ENCODE measurements at regions not wholly inside any gene's neighbourhood (a gene's known extent, or its start where the extent isn't known, plus 50 kb on each side); places are given as distances from the start of the nearest gene placed in this dataset.

- Histone ChIP-seq H3K9ac (ENCODE audit: low read length) (no peak overlapping the region), H2BK5ac (ENCODE audit: low read depth, low read length, poor library complexity) (no peak overlapping the region), H3K4me3 (ENCODE audit: low read depth, low read length) (no peak overlapping the region), H2AFZ (ENCODE audit: insufficient read depth, low read length, poor library complexity) (no peak overlapping the region), H3K36me3 (ENCODE audit: control insufficient read depth in 1 of 2, insufficient read depth in 2 of 2, low read length in 2 of 2) (no peaks in the 10 kb centered on the region), H3K23ac (ENCODE audit: low read length) (no peak overlapping the region), H2AK5ac (ENCODE audit: low read length) (no peak overlapping the region), H3K27me3 (ENCODE audit: insufficient read depth, low read length) (no peaks in the 10 kb centered on the region), H3K4ac (ENCODE audit: low read depth, low read length) (no peak overlapping the region), H3K79me1 (ENCODE audit: low read length) (no peaks in the 10 kb centered on the region), H2BK12ac (ENCODE audit: low read length) (no peak overlapping the region), H3K9me3 (ENCODE audit: insufficient read depth, low read depth, low read length) (no peaks in the 10 kb centered on the region), H4K8ac (ENCODE audit: low read depth, low read length) (no peak overlapping the region), H3K4me1 (ENCODE audit: control insufficient read depth in 1 of 2, insufficient read depth in 2 of 2, low read length in 2 of 2) (no peaks in the 10 kb centered on the region), H2BK120ac (ENCODE audit: insufficient read depth, low read length, poor library complexity) (no peak overlapping the region), H4K91ac (ENCODE audit: low read depth, low read length) (no peak overlapping the region), H3K27ac (ENCODE audit: low read depth, low read length) (no peak overlapping the region), H3K18ac (ENCODE audit: low read length) (no peak overlapping the region), H3K79me2 (ENCODE audit: control insufficient read depth, insufficient read depth, low read length, poor library complexity) (no peaks in the 10 kb centered on the region), H3K14ac (ENCODE audit: low read length) (no peak overlapping the region), H3K4me2 (ENCODE audit: low read length) (no peak overlapping the region), H4K12ac (ENCODE audit: low read depth, low read length) (no peak overlapping the region)
- no CpG with 5 or more reads among the region's 4 CpGs for WGBS (ENCODE audit: extremely low coverage, insufficient coverage, insufficient read length)
- DNase-seq = no peak
Measured at GRCh38 chr4:107253090-107253489, 217.0 kb upstream of the DKK2 start.

GRCh38 chr4:107252571-107252970 lies 216.5 kb upstream of the DKK2 start:
- no peaks in the 10 kb centered on the region for H3K79me1 ChIP-seq (ENCODE audit: low read length)
- no peak overlapping the region for H3K23ac ChIP-seq (ENCODE audit: low read length)
- no peak overlapping the region for H4K8ac ChIP-seq (ENCODE audit: low read depth, low read length)
- no peak overlapping the region for H2BK5ac ChIP-seq (ENCODE audit: low read depth, low read length, poor library complexity)
- no peak overlapping the region for H2AFZ ChIP-seq (ENCODE audit: insufficient read depth, low read length, poor library complexity)
- H3K27ac ChIP-seq (ENCODE audit: low read depth, low read length) = no peak overlapping the region
- H4K12ac ChIP-seq (ENCODE audit: low read depth, low read length) = no peak overlapping the region
- no CpG with 5 or more reads among the region's 2 CpGs for WGBS (ENCODE audit: extremely low coverage, insufficient coverage, insufficient read length)
- H3K9ac ChIP-seq (ENCODE audit: low read length) = no peak overlapping the region
- no peaks in the 10 kb centered on the region for H3K79me2 ChIP-seq (ENCODE audit: control insufficient read depth, insufficient read depth, low read length, poor library complexity)
- no peaks in the 10 kb centered on the region for H3K9me3 ChIP-seq (ENCODE audit: insufficient read depth, low read depth, low read length)
- H3K14ac ChIP-seq (ENCODE audit: low read length) = no peak overlapping the region
- no peak overlapping the region for H2AK5ac ChIP-seq (ENCODE audit: low read length)
- no peak overlapping the region for H4K91ac ChIP-seq (ENCODE audit: low read depth, low read length)
- H2BK120ac ChIP-seq (ENCODE audit: insufficient read depth, low read length, poor library complexity) = no peak overlapping the region
- H3K4me1 ChIP-seq (ENCODE audit: control insufficient read depth in 1 of 2, insufficient read depth in 2 of 2, low read length in 2 of 2) = no peaks in the 10 kb centered on the region
- H2BK12ac ChIP-seq (ENCODE audit: low read length) = no peak overlapping the region
- H3K18ac ChIP-seq (ENCODE audit: low read length) = no peak overlapping the region
- H3K4me2 ChIP-seq (ENCODE audit: low read length) = no peak overlapping the region
- no peak overlapping the region for H3K4me3 ChIP-seq (ENCODE audit: low read depth, low read length)
- no peaks in the 10 kb centered on the region for H3K27me3 ChIP-seq (ENCODE audit: insufficient read depth, low read length)
- H3K4ac ChIP-seq (ENCODE audit: low read depth, low read length) = no peak overlapping the region
- DNase-seq = no peak
- H3K36me3 ChIP-seq (ENCODE audit: control insufficient read depth in 1 of 2, insufficient read depth in 2 of 2, low read length in 2 of 2) = no peaks in the 10 kb centered on the region

GRCh38 chr4:107248571-107248970 lies 212.5 kb upstream of the DKK2 start:
- WGBS (ENCODE audit: extremely low coverage, insufficient coverage, insufficient read length) = no CpG with 5 or more reads among the region's 3 CpGs
- no peaks in the 10 kb centered on the region for H3K79me1 ChIP-seq (ENCODE audit: low read length)

GRCh38 chr4:107247738-107248137 lies 211.6 kb upstream of the DKK2 start:
- no peak overlapping the region for H3K9ac ChIP-seq (ENCODE audit: low read length)
- H2AFZ ChIP-seq (ENCODE audit: insufficient read depth, low read length, poor library complexity) = no peak overlapping the region
- H3K4me2 ChIP-seq (ENCODE audit: low read length) = no peak overlapping the region
- no peaks in the 10 kb centered on the region for H3K9me3 ChIP-seq (ENCODE audit: insufficient read depth, low read depth, low read length)
- H3K36me3 ChIP-seq (ENCODE audit: control insufficient read depth in 1 of 2, insufficient read depth in 2 of 2, low read length in 2 of 2) = no peaks in the 10 kb centered on the region
- whole genome bisulfite sequencing (ENCODE audit: extremely low coverage, insufficient coverage, insufficient read length) = no CpG with 5 or more reads among the region's 1 CpG
- no peak overlapping the region for H2BK12ac ChIP-seq (ENCODE audit: low read length)
- H2BK120ac ChIP-seq (ENCODE audit: insufficient read depth, low read length, poor library complexity) = no peak overlapping the region
- no peak overlapping the region for H2AK5ac ChIP-seq (ENCODE audit: low read length)
- H4K8ac ChIP-seq (ENCODE audit: low read depth, low read length) = no peak overlapping the region
- no peaks in the 10 kb centered on the region for H3K79me1 ChIP-seq (ENCODE audit: low read length)
- no peak overlapping the region for H3K18ac ChIP-seq (ENCODE audit: low read length)
- H3K4ac ChIP-seq (ENCODE audit: low read depth, low read length) = no peak overlapping the region
- H3K23ac ChIP-seq (ENCODE audit: low read length) = no peak overlapping the region
- no peak for DNase-seq
- H3K4me1 ChIP-seq (ENCODE audit: control insufficient read depth in 1 of 2, insufficient read depth in 2 of 2, low read length in 2 of 2) = no peaks in the 10 kb centered on the region
- H2BK5ac ChIP-seq (ENCODE audit: low read depth, low read length, poor library complexity) = no peak overlapping the region
- no peak overlapping the region for H3K14ac ChIP-seq (ENCODE audit: low read length)
- no peaks in the 10 kb centered on the region for H3K79me2 ChIP-seq (ENCODE audit: control insufficient read depth, insufficient read depth, low read length, poor library complexity)
- no peak overlapping the region for H4K91ac ChIP-seq (ENCODE audit: low read depth, low read length)
- H3K27me3 ChIP-seq (ENCODE audit: insufficient read depth, low read length) = no peaks in the 10 kb centered on the region
- H3K4me3 ChIP-seq (ENCODE audit: low read depth, low read length) = no peak overlapping the region
- no peak overlapping the region for H4K12ac ChIP-seq (ENCODE audit: low read depth, low read length)
- no peak overlapping the region for H3K27ac ChIP-seq (ENCODE audit: low read depth, low read length)

More at GRCh38 chr4:107248571-107248970, 212.5 kb upstream of the DKK2 start:
- no peaks in the 10 kb centered on the region for H3K4me1 ChIP-seq (ENCODE audit: control insufficient read depth in 1 of 2, insufficient read depth in 2 of 2, low read length in 2 of 2)
- H4K12ac ChIP-seq (ENCODE audit: low read depth, low read length) = no peak overlapping the region
- no peak overlapping the region for H4K91ac ChIP-seq (ENCODE audit: low read depth, low read length)
- H4K8ac ChIP-seq (ENCODE audit: low read depth, low read length) = no peak overlapping the region
- no peak overlapping the region for H2BK120ac ChIP-seq (ENCODE audit: insufficient read depth, low read length, poor library complexity)
- H3K4me3 ChIP-seq (ENCODE audit: low read depth, low read length) = no peak overlapping the region
- no peaks in the 10 kb centered on the region for H3K36me3 ChIP-seq (ENCODE audit: control insufficient read depth in 1 of 2, insufficient read depth in 2 of 2, low read length in 2 of 2)
- no peaks in the 10 kb centered on the region for H3K27me3 ChIP-seq (ENCODE audit: insufficient read depth, low read length)
- no peak overlapping the region for H3K27ac ChIP-seq (ENCODE audit: low read depth, low read length)
- no peak overlapping the region for H3K4ac ChIP-seq (ENCODE audit: low read depth, low read length)
- no peak overlapping the region for H2BK5ac ChIP-seq (ENCODE audit: low read depth, low read length, poor library complexity)
- H3K14ac ChIP-seq (ENCODE audit: low read length) = no peak overlapping the region
- H3K79me2 ChIP-seq (ENCODE audit: control insufficient read depth, insufficient read depth, low read length, poor library complexity) = no peaks in the 10 kb centered on the region
- no peak overlapping the region for H3K23ac ChIP-seq (ENCODE audit: low read length)
- no peak overlapping the region for H2BK12ac ChIP-seq (ENCODE audit: low read length)
- no peak for DNase-seq
- no peak overlapping the region for H3K18ac ChIP-seq (ENCODE audit: low read length)
- no peak overlapping the region for H3K4me2 ChIP-seq (ENCODE audit: low read length)
- H3K9ac ChIP-seq (ENCODE audit: low read length) = no peak overlapping the region
- no peaks in the 10 kb centered on the region for H3K9me3 ChIP-seq (ENCODE audit: insufficient read depth, low read depth, low read length)
- no peak overlapping the region for H2AFZ ChIP-seq (ENCODE audit: insufficient read depth, low read length, poor library complexity)
- H2AK5ac ChIP-seq (ENCODE audit: low read length) = no peak overlapping the region
